Activated CD4-positive, alpha-beta T cell treated with anti-CD3 and anti-CD28 coated beads, Interleukin-2, amount 50 U/mL, for 48 hours (primary cell): ENCODE measurements at regions not wholly inside any gene's neighbourhood (a gene's known extent, or its start where the extent isn't known, plus 50 kb on each side); places are given as distances from the start of the nearest gene placed in this dataset.

Experiments
- DNase-seq, 2 experiments: peaks; one replicate each; pipeline ENCODE4 v3.0.0-alpha.2; 2020

GRCh38 chr6:12221856-12222255 is 68.3 kb upstream of the EDN1 start:
- DNase-seq = no peak

- DNase-seq = no peak
Observed at GRCh38 chr6:12222405-12223366, 67.5 kb upstream of the EDN1 start.

- DNase-seq = no peak
Observed at GRCh38 chr6:12223383-12223782, 66.8 kb upstream of the EDN1 start.

- no peak for DNase-seq
Observed at GRCh38 chr6:12224251-12224650, 65.9 kb upstream of the EDN1 start.

- DNase-seq = no peak
Observed at GRCh38 chr6:12228447-12229146, 61.6 kb upstream of the EDN1 start.

- DNase-seq = no peak
Observed at GRCh38 chr6:12229332-12229731, 60.8 kb upstream of the EDN1 start.

- DNase-seq = no peak
Observed at GRCh38 chr6:12230523-12230922, 59.6 kb upstream of the EDN1 start.

GRCh38 chr6:12232339-12232738 is 57.8 kb upstream of the EDN1 start:
- no peak for DNase-seq

- no peak for DNase-seq
Observed at GRCh38 chr6:12232821-12233220, 57.3 kb upstream of the EDN1 start.

- DNase-seq = peak; percentile 14 to 43
Observed at GRCh38 chr6:12233693-12234571, 56.2 kb upstream of the EDN1 start.

GRCh38 chr6:12235341-12235740 is 54.8 kb upstream of the EDN1 start:
- no peak for DNase-seq

- DNase-seq = peak; percentile 18 to 31
Observed at GRCh38 chr6:12238219-12238618, 51.9 kb upstream of the EDN1 start.
